Astrocyte (in vitro differentiated cells and primary cell): ENCODE measurements at regions not wholly inside any gene's neighbourhood (a gene's known extent, or its start where the extent isn't known, plus 50 kb on each side); places are given as distances from the start of the nearest gene placed in this dataset.

ENCODE experiments used
- CTCF ChIP-seq: IDR thresholded peaks from 2 replicates; pipeline ENCODE4 v1.5.1; 2011; ENCODE audit warnings: low read depth, mild to moderate bottlenecking, inconsistent platforms, low read length, moderate library complexity; ENCODE audit not compliant: insufficient read depth
- EZH2 ChIP-seq: IDR thresholded peaks from 2 replicates; pipeline ENCODE4 v1.6.1; 2012; ENCODE audit warnings: mild to moderate bottlenecking, low read length, inconsistent platforms; ENCODE audit not compliant: insufficient read depth

GRCh38 chr11:8839306-8839956 is 71.6 kb upstream of the AKIP1 start:
- TF ChIP-seq CTCF (no peak), EZH2 (no peak)
